T47D (cell line): ENCODE measurements at regions not wholly inside any gene's neighbourhood (a gene's known extent, or its start where the extent isn't known, plus 50 kb on each side); places are given as distances from the start of the nearest gene placed in this dataset.
A peak's percentile ranks its signal among the peaks of the same experiment; 100 is the strongest.

ENCODE experiments used
- DNase-seq, 2 experiments: peaks; one replicate each; pipeline versions ENCODE4 v3.0.0 to v3.0.0-alpha.2; 2011 to 2012; ENCODE audit warnings: low read depth in 1 of 2, low spot score in 1 of 2
- JUND ChIP-seq: IDR thresholded peaks from 2 replicates; pipeline ENCODE4 v1.6.1; 2012; ENCODE audit warnings: low read depth
- in situ Hi-C: cut with HindIII; loops from 2 replicates; pipeline ENCODE4 v1.10.0; 2016; ENCODE audit warnings: low sequenced_read_pairs, low pct_unique_long_range_greater_than_20kb

GRCh38 chr2:16270441-16270840 is 330.1 kb downstream of the MYCN start:
- TF ChIP-seq JUND, result no peak
- in situ Hi-C loops, result no loop called here
- no peak for DNase-seq

GRCh38 chr2:16268301-16269000 is 328.1 kb downstream of the MYCN start:
- no peak for DNase-seq
- TF ChIP-seq JUND, result no peak
- in situ Hi-C loops, result no loop called here

GRCh38 chr2:16266571-16266970 is 326.2 kb downstream of the MYCN start:
- in situ Hi-C loops, result no loop called here
- DNase-seq, result no peak
- no peak for TF ChIP-seq JUND

DNA sequence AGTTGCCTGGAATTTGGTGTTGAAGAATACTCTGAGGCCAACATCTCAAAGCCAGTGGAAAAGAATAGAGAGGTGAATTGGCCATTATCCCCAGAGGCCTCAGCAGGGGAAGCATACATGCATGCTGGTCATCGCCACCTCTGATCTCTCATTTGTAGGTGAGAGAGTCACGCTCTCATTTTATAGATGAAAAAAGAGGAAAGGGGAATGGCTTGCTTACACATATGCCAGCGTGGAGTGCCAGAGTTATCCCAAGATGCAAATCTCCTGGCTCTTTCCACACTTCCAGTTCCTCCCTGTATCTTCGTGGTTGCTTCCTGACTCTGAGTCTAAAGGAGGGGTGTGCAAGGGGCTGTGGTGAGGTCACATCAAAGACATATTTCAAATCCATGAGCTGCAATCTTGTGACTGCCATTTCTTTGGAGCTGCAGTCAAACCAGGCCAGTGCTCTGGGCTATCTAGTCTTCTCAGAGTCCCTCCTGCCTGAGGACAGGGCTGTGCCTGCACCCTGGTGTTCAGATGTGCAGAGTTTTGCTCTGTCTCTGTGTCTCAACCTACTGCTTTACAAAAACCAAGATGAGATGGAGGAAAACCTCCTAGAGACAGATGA is 324.7 kb downstream of the MYCN start:
- no peak for DNase-seq
- TF ChIP-seq JUND, result no peak
- in situ Hi-C loops, result no loop called here

DNA sequence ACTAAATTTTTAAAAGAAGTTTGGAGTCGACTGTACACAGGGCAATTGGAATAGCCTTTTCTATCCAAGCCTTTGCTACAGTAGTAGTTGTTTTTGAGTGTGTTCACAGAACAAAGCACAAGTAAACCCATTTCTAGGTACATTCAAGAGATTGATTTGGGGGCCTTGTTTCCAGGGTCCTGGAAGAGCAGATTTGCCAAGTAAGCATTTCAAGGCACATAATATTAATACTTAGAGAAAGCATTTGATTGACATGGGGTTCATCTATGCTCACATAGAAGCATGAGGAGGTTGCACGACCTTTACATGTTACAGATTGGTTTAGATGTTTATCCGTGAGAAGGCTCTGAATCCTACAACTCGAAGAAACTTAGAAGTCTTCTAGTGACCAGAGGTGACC is 324.1 kb downstream of the MYCN start:
- DNase-seq, result no peak
- no peak for TF ChIP-seq JUND
- in situ Hi-C loops, result no loop called here

GRCh38 chr2:16263241-16263890 is 323.0 kb downstream of the MYCN start:
- no peak for DNase-seq
- no peak for TF ChIP-seq JUND
- in situ Hi-C loops, result no loop called here

GRCh38 chr2:16262526-16263178 is 322.3 kb downstream of the MYCN start:
- in situ Hi-C loops, result no loop called here
- DNase-seq, result no peak
- TF ChIP-seq JUND, result no peak

- in situ Hi-C loops, result no loop called here
- TF ChIP-seq JUND, result no peak
- no peak for DNase-seq
These were observed 321.4 kb downstream of the MYCN start for GRCh38 chr2:16261791-16262190.

- no peak for TF ChIP-seq JUND
- in situ Hi-C loops, result no loop called here
- DNase-seq, result no peak
These were observed 320.7 kb downstream of the MYCN start for GRCh38 chr2:16261071-16261470.

DNA sequence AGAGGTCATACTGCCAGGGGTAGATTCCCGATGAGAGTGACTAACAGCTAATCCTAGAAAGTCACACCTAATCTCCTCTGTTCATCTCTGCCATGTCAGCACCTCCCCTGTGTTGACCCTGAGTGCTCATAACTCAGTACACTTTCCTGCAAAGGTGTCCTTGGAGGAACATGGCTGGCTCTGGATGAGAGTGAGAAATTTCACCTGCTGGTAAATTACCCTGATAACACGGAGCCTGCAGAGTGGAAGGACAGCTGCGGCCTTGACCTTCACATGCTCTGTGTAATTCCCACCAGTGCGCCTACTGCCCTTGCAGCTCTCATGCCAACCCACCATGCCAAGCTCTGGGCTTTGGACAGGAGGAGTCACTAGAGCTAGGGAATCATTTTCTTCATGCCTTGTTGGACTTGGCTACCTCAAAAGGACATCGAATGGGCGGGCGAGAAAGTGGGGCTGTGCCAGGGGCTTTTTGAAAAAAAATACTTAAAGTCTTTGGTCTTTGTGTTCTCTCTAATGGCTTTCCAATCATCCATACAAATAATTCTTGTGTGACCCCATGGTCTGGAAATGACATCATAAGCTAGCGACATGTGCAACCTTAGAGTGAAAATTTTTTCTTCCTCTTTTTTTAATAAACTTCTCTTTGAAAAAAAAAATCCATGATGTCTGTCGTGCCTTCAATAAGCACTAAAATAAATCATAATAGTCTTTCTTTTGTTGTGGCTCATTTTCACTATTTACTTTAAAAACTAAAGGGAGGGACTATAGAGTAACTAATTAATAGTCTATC is 319.9 kb downstream of the MYCN start:
- no peak for DNase-seq
- in situ Hi-C loops, result no loop called here
- TF ChIP-seq JUND, result no peak

GRCh38 chr2:16259010-16259409 is 318.7 kb downstream of the MYCN start:
- peak in 1 of 2 experiments; percentile 13 for DNase-seq
- in situ Hi-C loops, result no loop called here

DNA sequence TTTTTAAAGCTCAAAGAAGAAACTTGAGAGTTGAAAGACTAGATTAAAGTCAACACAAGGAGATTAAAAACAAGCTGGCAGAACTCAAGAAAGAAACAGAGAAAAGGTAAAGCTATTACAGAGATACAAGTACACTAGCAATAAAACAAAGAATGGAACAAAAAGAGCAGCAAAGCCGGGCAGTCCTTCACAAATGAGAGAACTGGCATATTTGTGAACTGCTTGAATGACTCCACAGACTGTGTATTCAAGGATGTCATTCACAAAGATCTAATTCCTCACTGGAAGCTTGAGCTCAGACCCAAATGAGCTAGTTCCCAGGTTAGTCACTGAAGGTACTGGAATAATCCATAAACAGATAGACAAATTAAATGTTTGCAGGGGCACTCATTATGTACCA is 318.0 kb downstream of the MYCN start:
- DNase-seq, result no peak
- in situ Hi-C loops, result no loop called here
- no peak for TF ChIP-seq JUND

More at GRCh38 chr2:16259010-16259409, 318.7 kb downstream of the MYCN start:
- no peak for TF ChIP-seq JUND
